Large intestine (tissue), 3 donors: ENCODE measurements at regions not wholly inside any gene's neighbourhood (a gene's known extent, or its start where the extent isn't known, plus 50 kb on each side); places are given as distances from the start of the nearest gene placed in this dataset.

Experiments
- DNase-seq, 2 donors: peaks; one replicate each; pipeline versions ENCODE4 v3.0.0 to v3.0.0-alpha.2; 2013
- H3K27ac ChIP-seq: one replicate; pipeline ENCODE4 v1.5.1; 2013; ENCODE audit warnings: low read length
- H3K27me3 ChIP-seq: 2 replicates; pipeline ENCODE4 v1.6.1; 2013; ENCODE audit warnings: low read length; ENCODE audit not compliant: control insufficient read depth, insufficient read depth
- H3K36me3 ChIP-seq: 2 replicates; pipeline ENCODE4 v1.6.1; 2013; ENCODE audit warnings: low read length; ENCODE audit not compliant: control insufficient read depth, insufficient read depth
- H3K4me1 ChIP-seq: one replicate; pipeline ENCODE4 v1.6.1; 2013; ENCODE audit warnings: low read length; ENCODE audit not compliant: control insufficient read depth, insufficient read depth
- H3K4me3 ChIP-seq: one replicate; pipeline ENCODE4 v1.5.1; 2013; ENCODE audit warnings: low read length
- H3K9me3 ChIP-seq: one replicate; pipeline ENCODE4 v1.6.1; 2013; ENCODE audit warnings: mild to moderate bottlenecking, low read depth, low read length, moderate library complexity; ENCODE audit not compliant: control insufficient read depth
- WGBS: methylation state at CpG from one replicate; pipeline ENCODE4 v1.1.5; 2013; ENCODE audit warnings: low lambda C conversion rate; ENCODE audit not compliant: insufficient coverage; 5-methylcytosine and 5-hydroxymethylcytosine counted together

GRCh38 chr1:244354810-244355278 is 96.9 kb downstream of the ADSS2 start:
- Histone ChIP-seq H3K9me3 (no peaks in the 10 kb centered on the region), H3K4me1 (peaks cover 8% of the 10 kb centered on the region), H3K4me3 (no peak overlapping the region), H3K27me3 (no peaks in the 10 kb centered on the region), H3K36me3 (no peaks in the 10 kb centered on the region), H3K27ac (no peak overlapping the region)
- DNase-seq = no peak
- WGBS = 93% methylated on average over 5 of the region's 5 CpGs

- 100% methylated on average over 1 of the region's 1 CpG for WGBS
- H3K36me3 ChIP-seq = no peaks in the 10 kb centered on the region
- no peak overlapping the region for H3K27ac ChIP-seq
- H3K4me1 ChIP-seq = peaks cover 6% of the 10 kb centered on the region
- H3K27me3 ChIP-seq = no peaks in the 10 kb centered on the region
- DNase-seq = no peak
- H3K9me3 ChIP-seq = no peaks in the 10 kb centered on the region
- H3K4me3 ChIP-seq = no peak overlapping the region
These were observed 95.3 kb downstream of the ADSS2 start for GRCh38 chr1:244356376-244356775.
